ENCODE measurements at regions not wholly inside any gene's neighbourhood (a gene's known extent, or its start where the extent isn't known, plus 50 kb on each side); places are given as distances from the start of the nearest gene placed in this dataset.
"Not testable (repeated sequence)": the region's sequence is repeated elsewhere in the genome, so short reads cannot be mapped to it uniquely, and the experiment has no call there.

DNA sequence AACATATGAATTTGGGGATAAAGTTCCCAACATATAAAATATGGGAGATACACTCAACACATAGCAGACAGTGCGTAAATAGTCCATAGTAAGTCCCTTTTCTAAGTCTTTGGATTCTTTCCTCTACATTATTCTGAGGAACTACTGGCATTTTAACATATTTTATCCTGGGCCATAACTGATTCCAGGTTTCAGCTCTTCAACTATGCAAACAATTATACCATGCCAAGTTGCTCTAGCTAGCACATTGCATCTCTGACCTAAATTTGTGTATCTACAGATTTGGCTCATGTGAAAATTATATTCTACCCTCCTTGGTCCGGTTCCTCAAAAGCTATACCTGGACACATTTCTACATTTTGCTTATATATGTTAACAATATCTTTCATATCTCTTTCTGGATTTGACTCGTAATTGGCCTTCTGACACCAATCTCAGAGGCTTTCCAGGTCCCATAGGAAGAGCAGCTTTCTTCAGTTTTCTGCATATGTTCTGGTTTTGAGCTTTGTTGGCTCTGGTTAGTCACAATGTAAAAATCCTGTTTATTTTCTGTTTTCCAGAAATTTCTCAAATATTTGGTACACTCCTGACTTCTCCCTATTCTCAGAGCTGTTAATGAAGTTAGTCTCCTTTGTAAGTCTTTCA, 305.4 kb downstream of the BMP4 start:
- DNase-seq, result no peak

DNA sequence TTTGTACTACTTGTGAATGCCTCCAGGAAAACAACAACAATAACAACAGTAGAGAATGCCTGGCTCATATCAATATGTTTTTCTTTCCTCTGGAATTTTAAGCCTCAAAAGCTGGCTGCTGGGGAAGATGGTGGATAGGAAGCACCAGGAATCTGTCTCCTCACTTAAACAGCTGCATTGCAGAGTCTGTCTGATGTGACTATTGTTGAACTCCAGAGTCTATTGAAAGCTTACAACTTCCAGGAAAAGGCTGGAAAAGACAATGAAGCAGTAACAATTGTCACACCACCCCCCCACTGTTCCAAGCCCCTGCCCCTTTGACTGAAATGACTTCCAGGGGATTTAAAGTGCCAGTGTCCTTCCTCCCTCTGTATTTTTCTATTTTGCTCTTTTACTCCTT, 309.7 kb downstream of the BMP4 start:
- DNase-seq, result no peak

GRCh38 chr14:53640695-53641094, 315.9 kb downstream of the BMP4 start:
- no peak for DNase-seq

GRCh38 chr14:53638966-53639365, 317.7 kb downstream of the BMP4 start:
- no peak for DNase-seq

DNA sequence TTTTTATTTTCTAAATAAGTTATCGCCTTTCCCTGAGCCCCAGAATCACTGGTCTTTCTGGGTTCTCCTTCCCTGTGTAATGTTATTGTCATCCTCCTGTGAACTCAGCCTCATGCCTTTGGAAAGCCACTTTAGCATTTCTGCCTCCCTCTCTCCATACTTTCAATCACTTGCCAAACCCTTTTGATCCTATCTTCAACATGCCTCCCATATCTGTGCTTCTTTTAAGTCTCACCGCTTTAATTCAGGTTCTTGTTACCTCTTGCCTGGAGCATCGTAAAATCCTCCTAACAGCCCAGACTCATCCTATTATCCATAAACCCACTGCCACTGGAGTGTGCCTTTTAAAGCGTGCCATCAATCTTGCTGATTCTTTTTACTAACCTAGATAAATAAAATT, 321.8 kb downstream of the BMP4 start:
- DNase-seq, result no peak

- DNase-seq, result peak; percentile 99
Measured at GRCh38 chr14:53630336-53630735, 326.3 kb downstream of the BMP4 start.

DNA sequence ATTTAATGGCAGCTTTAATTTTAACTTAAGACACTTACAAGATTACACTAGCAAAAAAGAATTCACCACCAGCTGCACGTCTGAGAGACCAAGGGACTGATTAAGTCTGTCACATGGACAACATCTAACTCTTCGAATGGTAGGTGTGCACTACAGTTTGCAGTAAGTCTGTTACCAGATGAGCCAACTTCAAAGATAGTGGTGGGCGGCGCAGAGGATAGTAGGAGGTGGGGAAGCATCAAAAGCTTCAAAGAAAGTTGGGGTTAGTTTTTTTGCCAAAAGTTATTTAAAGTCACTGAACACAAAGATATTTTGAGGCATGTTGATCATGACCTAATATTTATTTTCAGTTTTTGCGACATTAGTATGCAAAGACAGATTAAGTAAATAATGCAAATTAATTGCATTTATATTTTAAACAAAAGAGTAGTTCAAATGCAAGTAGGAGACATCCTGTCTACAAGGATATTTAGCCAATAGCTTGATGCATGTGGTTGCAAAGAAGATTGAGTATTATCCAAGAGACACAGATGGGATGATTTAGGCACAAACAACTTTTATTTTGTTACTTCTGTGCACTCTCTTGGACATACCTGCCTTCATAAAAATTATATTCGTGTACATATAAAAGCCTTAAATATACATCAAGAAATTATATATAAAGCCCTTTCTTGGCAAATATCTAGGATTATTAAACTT, 327.7 kb downstream of the BMP4 start:
- DNase-seq, result no peak

GRCh38 chr14:53628261-53628660, 328.4 kb downstream of the BMP4 start:
- no peak for DNase-seq

GRCh38 chr14:53626761-53627160, 329.9 kb downstream of the BMP4 start:
- DNase-seq, result no peak

GRCh38 chr14:53622447-53622846, 334.2 kb downstream of the BMP4 start:
- no peak for DNase-seq

GRCh38 chr14:53621921-53622320, 334.7 kb downstream of the BMP4 start:
- no peak for DNase-seq

GRCh38 chr14:53621433-53621832, 335.2 kb downstream of the BMP4 start:
- DNase-seq, result no peak

- DNase-seq, result no peak
Measured at GRCh38 chr14:53620890-53621289, 335.7 kb downstream of the BMP4 start.

- no peak for DNase-seq
Measured at GRCh38 chr14:53620317-53620716, 336.3 kb downstream of the BMP4 start.

- no peak for DNase-seq
Measured at GRCh38 chr14:53619691-53620231, 336.9 kb downstream of the BMP4 start.

GRCh38 chr14:53616536-53616935, 340.1 kb downstream of the BMP4 start:
- DNase-seq, result not testable (repeated sequence)

- no peak for DNase-seq
Measured at GRCh38 chr14:53615252-53615651, 341.4 kb downstream of the BMP4 start.

GRCh38 chr14:53613404-53614253, 343.0 kb downstream of the BMP4 start:
- DNase-seq, result peak; percentile 81

DNA sequence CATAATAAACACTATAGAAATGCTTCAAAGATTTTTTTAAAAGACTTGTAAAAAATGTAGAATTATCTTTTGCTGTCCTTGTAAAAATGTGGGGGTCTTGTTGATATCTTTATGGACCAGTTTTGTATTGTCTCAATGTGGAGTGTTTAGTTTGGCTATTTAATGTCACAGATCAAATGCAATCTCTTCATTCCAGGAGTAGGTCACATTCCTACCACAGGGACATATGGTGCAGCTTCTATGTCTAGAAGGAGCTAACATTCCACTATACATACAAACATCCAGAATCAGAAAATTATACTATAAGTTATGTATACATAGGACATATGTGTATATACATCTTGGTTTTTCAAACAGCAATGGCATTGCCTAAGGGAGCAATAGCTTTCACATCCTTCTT, 345.7 kb downstream of the BMP4 start:
- DNase-seq, result no peak

- no peak for DNase-seq
Measured at GRCh38 chr14:53609009-53609408, 347.6 kb downstream of the BMP4 start.

DNA sequence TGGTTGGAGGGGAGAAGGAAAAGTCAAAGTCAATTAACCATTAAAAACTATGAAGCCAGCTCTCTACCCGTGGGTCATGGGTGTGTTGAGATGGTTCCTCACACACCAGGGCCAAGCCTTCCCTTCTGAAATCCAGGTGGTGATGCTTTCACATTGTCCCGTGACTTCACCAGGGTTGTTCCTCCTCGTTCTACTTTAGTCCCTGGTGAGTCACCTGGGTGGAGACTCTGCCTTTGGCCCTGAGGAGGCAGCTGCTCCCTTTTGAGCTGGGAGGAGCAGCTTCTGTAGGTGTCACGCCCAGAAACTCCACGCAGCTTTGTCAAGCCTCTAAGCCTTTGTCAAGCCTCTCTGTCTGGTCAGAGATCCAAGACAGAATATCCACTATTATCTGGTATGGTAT, 348.3 kb downstream of the BMP4 start:
- DNase-seq, result no peak

DNA sequence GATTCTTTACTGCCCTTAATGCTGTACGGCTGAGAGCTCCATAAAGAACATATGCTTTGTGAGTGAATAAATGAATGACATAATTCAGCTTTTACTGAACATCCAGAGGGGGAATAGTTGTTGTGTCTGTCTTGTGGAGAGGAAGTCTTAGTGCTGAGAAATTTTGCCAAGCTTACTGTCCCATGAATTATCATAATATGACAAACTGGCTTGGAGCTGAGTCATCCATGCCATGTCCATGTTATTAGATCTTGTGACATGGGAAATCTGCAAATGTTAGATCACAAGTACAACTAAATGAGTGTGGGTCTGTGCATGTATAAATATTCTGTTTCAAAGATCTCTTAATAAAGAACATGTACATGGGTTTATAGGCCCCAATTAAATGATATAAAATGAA, 350.4 kb downstream of the BMP4 start:
- no peak for DNase-seq

DNA sequence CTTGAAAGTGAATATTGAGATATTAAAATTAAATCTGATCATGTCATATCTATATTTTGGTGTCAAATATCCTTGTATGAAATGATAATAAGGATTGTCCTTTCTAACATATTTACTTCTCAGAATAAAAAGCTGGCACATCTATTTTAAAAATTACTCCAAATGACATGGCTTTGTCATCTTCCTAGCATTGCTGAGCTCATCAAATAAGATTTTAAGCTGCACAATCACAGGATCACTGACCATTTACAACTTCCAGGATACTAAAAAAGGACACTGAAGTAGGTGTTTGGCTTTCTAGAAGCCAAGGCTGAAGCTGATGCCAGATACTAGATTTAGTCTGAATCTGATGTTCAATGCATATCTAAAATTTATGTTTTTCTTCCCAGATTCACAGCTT, 351.1 kb downstream of the BMP4 start:
- no peak for DNase-seq

DNA sequence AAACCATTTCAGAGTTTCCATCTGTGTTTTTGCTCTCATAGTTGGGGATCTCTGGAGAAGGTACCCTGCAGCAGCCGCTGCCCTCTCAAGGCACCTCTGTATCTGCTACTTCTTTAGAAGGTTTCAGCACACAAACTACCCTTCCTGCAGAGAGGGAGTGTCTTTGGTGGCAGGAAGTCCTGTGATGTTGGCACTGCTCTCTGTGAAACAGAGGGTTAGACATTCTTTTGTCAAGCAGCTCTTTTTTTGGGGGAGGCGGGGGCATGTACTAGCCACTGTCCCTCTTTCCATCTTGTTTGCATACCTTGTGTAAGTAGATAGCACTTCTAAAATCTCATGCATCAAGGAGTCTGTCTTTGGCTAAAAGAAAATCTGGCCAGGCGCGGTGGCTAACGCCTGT, 352.6 kb downstream of the BMP4 start:
- DNase-seq, result no peak

Measured in NCI-H1092 treated with DMSO at 0.1 percent for 48 hours (cell line).